Chondrocyte (in vitro differentiated cells): ENCODE measurements at regions not wholly inside any gene's neighbourhood (a gene's known extent, or its start where the extent isn't known, plus 50 kb on each side); places are given as distances from the start of the nearest gene placed in this dataset.

Experiments
- DNase-seq: peaks from one replicate; pipeline ENCODE4 v3.0.0; 2021; ENCODE audit warnings: mixed read lengths, low spot score
- H3K27ac Mint-ChIP-seq: one replicate; pipeline ENCODE4 v1.8.0; 2021; ENCODE audit warnings: mild to moderate bottlenecking, moderate library complexity, mixed read lengths; ENCODE audit not compliant: unreplicated experiment
- H3K27me3 Mint-ChIP-seq: 2 replicates; pipeline ENCODE4 v1.8.0; 2021; ENCODE audit warnings: low read depth, mixed read lengths
- H3K36me3 Mint-ChIP-seq: 2 replicates; pipeline ENCODE4 v1.8.0; 2021; ENCODE audit warnings: low read depth, mixed read lengths
- H3K4me1 Mint-ChIP-seq: 2 replicates; pipeline ENCODE4 v1.8.0; 2021; ENCODE audit warnings: low read depth, mild to moderate bottlenecking, mixed read lengths
- H3K4me3 Mint-ChIP-seq: one replicate; pipeline ENCODE4 v1.8.0; 2021; ENCODE audit warnings: mild to moderate bottlenecking, moderate library complexity, mixed read lengths; ENCODE audit not compliant: unreplicated experiment
- H3K9me3 Mint-ChIP-seq: 2 replicates; pipeline ENCODE4 v1.8.0; 2021; ENCODE audit warnings: low read depth, mixed read lengths
- CTCF ChIP-seq: fragments of 200-600 bp; sonication (generic); IDR thresholded peaks from 2 replicates; pipeline ENCODE4 v1.5.0; 2021; ENCODE audit warnings: antibody characterized with exemption, mild to moderate bottlenecking, moderate library complexity

DNA sequence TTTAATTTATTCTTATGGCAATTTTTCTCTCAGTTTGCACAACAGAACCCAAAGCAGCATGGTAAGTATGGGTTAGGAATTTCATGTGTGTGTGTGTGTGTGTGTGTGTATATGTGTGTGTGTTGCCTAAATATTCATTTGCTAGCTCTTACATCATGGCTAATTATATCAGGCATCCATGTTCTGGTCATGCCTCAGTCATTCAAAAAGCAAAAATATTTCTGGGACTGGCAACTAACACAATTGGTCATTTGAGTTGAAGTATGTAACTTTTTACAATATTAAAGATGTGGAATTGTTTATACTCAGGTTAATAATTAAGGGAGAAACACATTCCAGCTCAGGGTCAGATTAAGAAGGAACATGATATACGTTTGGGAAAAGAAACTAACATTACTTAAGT is 67.6 kb upstream of the PHYHIPL start:
- no peaks in the 10 kb centered on the region for H3K27me3 Mint-ChIP-seq
- H3K4me1 Mint-ChIP-seq = peaks cover 7% of the 10 kb centered on the region
- H3K27ac Mint-ChIP-seq = no peak overlapping the region
- TF ChIP-seq CTCF = no peak
- peaks cover 3% of the 10 kb centered on the region for H3K9me3 Mint-ChIP-seq
- no peaks in the 10 kb centered on the region for H3K36me3 Mint-ChIP-seq
- no peak for DNase-seq
- no peak overlapping the region for H3K4me3 Mint-ChIP-seq

- H3K4me1 Mint-ChIP-seq = peaks cover 13% of the 10 kb centered on the region
- no peak overlapping the region for H3K4me3 Mint-ChIP-seq
- no peaks in the 10 kb centered on the region for H3K36me3 Mint-ChIP-seq
- H3K27me3 Mint-ChIP-seq = no peaks in the 10 kb centered on the region
- TF ChIP-seq CTCF = no peak
- DNase-seq = no peak
- peaks cover 3% of the 10 kb centered on the region for H3K9me3 Mint-ChIP-seq
- no peak overlapping the region for H3K27ac Mint-ChIP-seq
These were observed 66.6 kb upstream of the PHYHIPL start for GRCh38 chr10:59109826-59110225.

DNA sequence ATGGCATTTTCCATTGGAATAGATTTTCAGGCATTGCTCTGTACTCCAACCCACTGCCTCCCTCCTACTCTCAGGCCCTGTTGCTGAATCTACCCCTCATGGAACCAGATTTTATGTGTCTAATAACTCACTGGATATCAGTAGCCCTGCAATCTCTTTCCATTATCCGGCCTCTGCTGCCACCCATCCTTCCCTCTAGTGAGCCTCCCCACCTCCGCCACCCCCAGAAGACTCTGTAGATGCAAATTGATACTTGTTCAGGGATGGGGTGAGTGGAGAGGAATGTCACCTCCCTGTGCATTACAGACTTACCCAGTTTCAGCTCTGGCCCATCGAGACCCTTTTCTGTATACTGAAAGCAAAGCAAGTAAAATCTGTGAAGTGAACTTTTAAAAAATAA is 52.3 kb upstream of the PHYHIPL start:
- Mint-ChIP-seq H3K27me3 (peaks cover 3% of the 10 kb centered on the region), H3K4me3 (no peak overlapping the region)

DNA sequence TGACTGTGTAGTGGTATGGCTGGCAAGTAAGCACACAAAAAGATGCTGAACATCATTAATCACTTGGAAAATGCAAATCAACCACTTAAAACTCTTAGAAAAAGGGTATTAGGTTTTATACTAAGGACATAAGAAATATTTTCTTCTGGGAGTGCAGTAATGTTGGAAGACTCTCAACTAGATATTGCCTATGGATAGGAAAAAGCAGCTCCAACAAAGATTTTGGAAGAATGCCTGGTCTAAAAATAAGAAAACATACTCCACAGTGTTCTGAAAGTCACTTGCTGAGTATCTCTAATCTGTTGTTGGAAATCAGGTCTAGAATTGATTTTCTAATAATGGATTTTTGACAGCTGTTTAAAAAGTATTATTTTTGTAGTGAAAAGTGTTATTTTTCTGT is 50.8 kb upstream of the PHYHIPL start:
- H3K27me3 Mint-ChIP-seq = peaks cover 3% of the 10 kb centered on the region
- no peak for TF ChIP-seq CTCF
- H3K36me3 Mint-ChIP-seq = peaks cover 2% of the 10 kb centered on the region
- H3K9me3 Mint-ChIP-seq = peaks cover 10% of the 10 kb centered on the region
- peaks cover 17% of the 10 kb centered on the region for H3K4me1 Mint-ChIP-seq
- no peak for DNase-seq
- H3K4me3 Mint-ChIP-seq = no peak overlapping the region
- H3K27ac Mint-ChIP-seq = no peak overlapping the region

More for the DNA sequence above, 52.3 kb upstream of the PHYHIPL start:
- peaks cover 17% of the 10 kb centered on the region for H3K4me1 Mint-ChIP-seq
- H3K9me3 Mint-ChIP-seq = peaks cover 17% of the 10 kb centered on the region
- no peak for TF ChIP-seq CTCF
- H3K36me3 Mint-ChIP-seq = peaks cover 4% of the 10 kb centered on the region
- DNase-seq = no peak
- no peak overlapping the region for H3K27ac Mint-ChIP-seq

GRCh38 chr10:59126261-59126660 is 50.2 kb upstream of the PHYHIPL start:
- peaks cover 4% of the 10 kb centered on the region for H3K27me3 Mint-ChIP-seq
- TF ChIP-seq CTCF = no peak
- no peaks in the 10 kb centered on the region for H3K36me3 Mint-ChIP-seq

More at GRCh38 chr10:59126261-59126660, 50.2 kb upstream of the PHYHIPL start:
- H3K27ac Mint-ChIP-seq = no peak overlapping the region
- H3K4me3 Mint-ChIP-seq = no peak overlapping the region
- peaks cover 17% of the 10 kb centered on the region for H3K4me1 Mint-ChIP-seq
- H3K9me3 Mint-ChIP-seq = peaks cover 6% of the 10 kb centered on the region
- DNase-seq = no peak
